HG03439 (cell line): ENCODE measurements at regions not wholly inside any gene's neighbourhood (a gene's known extent, or its start where the extent isn't known, plus 50 kb on each side); places are given as distances from the start of the nearest gene placed in this dataset.

Experiments
- ATAC-seq: cut with Tn5 transposase; IDR thresholded peaks from one replicate; pipeline ENCODE4 v1.9.1; 2021; ENCODE audit warnings: mild to moderate bottlenecking, moderate library complexity; ENCODE audit not compliant: unreplicated experiment

- no peak for ATAC-seq
Measured at GRCh38 chr7:13524076-13524475, 465.4 kb downstream of the ETV1 start.

DNA sequence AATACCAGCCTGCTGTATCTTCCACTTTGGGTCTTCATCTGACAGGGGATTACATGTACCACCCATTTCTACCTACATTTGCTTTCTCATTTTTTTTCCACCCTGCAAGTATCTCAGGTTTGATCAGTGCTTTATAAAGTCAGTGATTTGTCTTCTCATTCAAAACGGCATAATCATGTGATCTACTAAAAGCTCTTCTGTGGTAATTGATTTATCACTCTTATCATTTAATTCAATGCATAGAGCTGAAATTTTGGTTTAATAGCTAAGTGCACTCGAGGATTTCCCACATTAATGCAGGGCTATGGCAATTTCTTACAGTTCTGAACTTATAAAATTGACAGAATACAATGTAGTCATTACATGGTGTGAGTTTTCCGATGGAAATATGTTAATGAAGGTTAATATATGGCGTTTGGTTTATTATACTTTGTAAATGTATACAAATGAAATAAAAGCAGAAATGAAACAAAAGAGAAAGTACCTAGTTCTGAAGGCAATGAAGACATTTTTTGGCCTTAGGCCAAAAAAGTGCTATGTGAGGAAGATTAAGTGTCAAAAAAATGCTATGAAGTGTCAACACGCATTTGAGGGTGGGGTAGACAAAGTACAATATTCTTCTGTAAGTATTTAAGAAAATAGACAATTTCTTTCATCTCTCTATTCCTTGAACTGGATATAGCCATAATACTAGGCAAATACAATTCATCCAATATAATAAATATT lies 457.3 kb downstream of the ETV1 start:
- no peak for ATAC-seq

DNA sequence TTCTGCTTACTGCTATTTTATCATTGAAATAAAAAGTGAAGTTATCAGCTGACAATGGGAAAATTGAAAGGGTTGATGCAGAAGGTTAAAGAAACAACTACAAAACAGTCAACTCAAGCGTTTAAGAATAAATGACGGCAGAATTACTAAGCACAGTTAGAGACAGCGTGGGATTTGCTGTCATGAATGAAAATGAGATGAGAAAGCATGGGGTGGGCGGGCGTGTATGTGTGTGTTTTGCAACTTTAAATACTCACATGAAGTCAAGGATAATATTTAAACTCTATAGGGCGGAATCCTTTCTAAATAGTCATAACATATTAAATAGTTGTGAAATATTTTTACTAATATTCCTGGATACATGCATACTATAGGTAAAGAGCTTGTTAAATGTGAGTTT lies 450.8 kb downstream of the ETV1 start:
- no peak for ATAC-seq

GRCh38 chr7:13540429-13540828 lies 449.0 kb downstream of the ETV1 start:
- no peak for ATAC-seq

- no peak for ATAC-seq
Measured at GRCh38 chr7:13541326-13541725, 448.1 kb downstream of the ETV1 start.

DNA sequence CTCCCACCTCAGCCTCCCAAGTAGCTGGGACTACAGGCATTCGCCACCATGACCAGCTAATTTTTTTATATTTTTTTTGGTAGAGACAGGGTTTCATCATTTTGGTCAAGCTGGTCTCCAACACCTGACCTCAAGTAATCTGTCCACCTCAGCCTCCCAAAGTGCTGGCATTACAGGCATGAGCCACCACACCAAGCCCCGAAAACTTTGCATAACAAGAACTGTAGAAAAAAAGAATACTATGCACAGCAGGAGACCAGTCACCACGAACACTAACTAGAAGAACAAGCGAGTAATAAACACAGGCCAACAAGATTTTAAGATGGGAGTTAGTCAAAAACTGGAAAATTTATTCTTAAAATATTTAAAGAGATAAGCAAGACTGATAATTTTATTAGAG lies 447.0 kb downstream of the ETV1 start:
- no peak for ATAC-seq

DNA sequence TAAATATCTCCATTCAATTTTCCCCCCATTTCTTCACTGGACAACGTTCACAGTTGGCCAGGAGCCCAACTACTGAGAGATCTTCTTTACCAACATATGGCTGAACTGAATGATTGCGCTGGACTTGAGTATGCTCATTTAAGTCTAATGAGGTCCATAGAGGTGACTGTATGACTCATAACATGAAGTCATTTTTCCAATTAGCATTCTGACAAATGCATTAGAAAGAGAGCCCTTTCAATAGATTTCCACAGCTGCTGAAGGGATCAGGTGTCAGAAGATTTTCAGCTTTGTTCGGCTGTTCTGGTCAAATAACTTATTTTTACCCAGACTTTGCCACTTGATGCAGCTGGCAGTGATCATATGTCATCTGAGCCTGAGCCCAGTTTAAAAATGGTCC lies 438.0 kb downstream of the ETV1 start:
- no peak for ATAC-seq

DNA sequence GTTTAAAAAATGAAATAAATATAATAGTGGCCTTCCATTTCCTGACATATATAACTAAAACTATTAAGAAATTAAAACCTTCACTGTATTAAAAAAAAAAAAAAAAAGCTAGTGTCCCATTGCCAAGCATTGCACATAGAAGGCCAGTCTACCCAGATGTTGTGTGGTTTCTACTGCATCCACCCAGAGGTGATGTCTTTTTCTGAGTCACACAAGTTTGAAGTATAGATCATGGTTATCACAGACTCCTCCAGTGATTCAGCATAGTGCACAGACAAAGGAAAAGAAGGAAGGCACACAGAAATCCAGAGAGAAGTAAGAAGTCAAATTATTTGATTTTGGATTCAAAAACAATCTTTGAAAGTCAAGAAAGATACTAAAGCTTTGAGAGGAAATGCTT lies 429.0 kb downstream of the ETV1 start:
- ATAC-seq = no peak

DNA sequence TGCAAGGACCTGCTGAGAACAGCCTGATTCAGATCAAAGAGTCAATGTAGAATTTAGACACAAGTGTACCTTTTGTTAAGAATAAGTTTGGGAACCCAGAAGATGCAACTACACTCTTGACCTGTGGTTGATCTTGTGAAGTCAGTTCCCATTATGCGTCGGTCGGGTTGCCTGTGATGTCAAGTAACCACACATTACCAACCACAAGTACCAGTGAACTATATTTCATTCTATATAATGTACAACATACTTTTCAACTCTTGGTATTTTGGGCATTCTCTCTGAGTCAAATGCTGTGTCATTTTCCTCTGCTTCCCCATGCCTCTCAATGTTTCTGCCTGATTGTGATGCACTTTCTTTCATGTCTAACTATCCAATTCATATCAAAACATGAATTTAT lies 426.2 kb downstream of the ETV1 start:
- ATAC-seq = no peak

- ATAC-seq = no peak
Measured at GRCh38 chr7:13563680-13564079, 425.8 kb downstream of the ETV1 start.

DNA sequence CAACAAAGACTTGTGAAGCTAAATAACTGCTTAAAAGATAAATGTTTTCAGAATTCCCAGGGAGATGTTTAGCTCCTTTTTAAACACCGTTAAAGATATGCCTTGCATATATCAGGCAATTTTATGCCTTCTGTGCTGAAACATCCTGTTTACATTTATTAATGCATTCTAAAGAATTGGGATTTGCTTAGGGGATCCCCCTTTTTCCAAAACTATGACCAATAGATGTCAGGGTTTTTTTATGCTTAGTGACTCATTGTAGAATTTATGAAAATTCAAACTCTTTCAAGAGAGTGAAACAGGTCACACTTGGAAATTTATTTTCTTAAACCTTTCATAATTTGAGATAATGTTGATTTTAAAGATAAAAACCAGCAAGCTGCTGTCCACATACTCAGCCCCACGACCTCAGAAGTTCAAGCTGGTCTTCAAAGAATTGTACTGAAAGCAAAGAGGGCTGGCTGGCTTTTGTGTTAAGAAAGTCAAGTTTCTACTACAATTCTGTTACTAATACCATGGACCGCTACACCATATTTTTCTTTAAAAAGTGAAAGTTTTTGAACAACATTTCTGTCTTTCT lies 411.8 kb downstream of the ETV1 start:
- no peak for ATAC-seq

DNA sequence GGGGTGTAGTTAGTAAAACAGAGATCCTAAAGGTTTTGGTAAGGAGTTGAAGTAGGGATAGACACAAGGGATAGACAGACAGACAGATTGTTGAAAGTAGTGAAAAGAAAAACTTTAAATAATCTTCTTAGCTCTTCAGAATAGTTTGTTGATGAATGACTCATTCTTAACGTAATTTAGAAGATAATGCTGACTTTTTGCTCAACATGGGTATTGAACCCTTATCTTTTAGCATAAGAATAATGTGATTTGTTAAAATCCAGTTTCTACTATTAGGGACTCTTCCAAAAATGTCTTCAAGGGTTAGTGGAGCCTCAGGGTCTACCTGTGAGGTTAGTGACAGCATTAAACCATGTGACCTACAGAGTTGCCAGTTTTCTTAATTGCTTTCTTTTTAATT lies 411.2 kb downstream of the ETV1 start:
- no peak for ATAC-seq

GRCh38 chr7:13581097-13581496 lies 408.4 kb downstream of the ETV1 start:
- ATAC-seq = no peak

DNA sequence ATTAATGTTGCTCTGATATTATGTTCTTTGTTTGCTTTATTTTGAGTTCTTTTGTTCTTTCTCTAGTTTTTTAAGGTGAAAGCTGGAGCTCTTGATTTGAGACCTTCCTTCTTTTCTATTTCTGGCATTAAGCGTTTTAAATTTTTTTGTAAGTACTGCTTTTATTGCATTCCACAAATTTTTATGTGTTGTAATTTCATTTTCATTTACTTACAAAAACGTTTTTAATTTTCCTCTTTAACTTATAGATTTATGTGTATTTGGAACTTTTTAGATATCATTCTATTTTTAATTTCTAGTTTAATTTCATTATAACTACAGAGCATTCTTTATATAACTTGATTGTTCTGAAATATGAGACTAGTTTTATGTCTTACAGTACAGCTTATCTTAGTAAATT lies 395.6 kb downstream of the ETV1 start:
- ATAC-seq = no peak

- ATAC-seq = no peak
Measured at GRCh38 chr7:13602036-13602435, 387.4 kb downstream of the ETV1 start.

GRCh38 chr7:13603016-13603415 lies 386.4 kb downstream of the ETV1 start:
- ATAC-seq = no peak

- ATAC-seq = no peak
Measured at GRCh38 chr7:13603661-13604060, 385.8 kb downstream of the ETV1 start.

GRCh38 chr7:13604178-13604577 lies 385.3 kb downstream of the ETV1 start:
- no peak for ATAC-seq

- no peak for ATAC-seq
Measured at GRCh38 chr7:13610372-13610771, 379.1 kb downstream of the ETV1 start.

DNA sequence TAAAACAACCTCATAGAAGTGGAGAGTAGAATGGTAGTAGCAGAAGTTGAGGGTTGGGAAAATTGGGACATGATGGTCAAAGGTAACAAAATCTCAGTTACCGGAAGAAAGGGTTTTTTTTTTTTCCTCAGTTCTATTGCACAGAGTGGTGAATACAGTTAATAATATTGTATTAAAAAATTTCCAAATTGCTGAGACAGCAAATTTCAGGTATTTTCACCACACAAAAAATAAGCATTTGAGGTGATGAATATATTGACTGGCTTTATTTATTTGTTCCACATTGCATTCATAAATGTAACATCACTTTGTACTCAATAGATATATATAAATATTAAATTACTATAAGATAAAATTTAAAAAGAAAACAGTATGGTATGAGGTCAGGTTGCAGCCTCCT lies 373.8 kb downstream of the ETV1 start:
- ATAC-seq = no peak

- ATAC-seq = no peak
Measured at GRCh38 chr7:13627455-13627854, 362.0 kb downstream of the ETV1 start.

- no peak for ATAC-seq
Measured at GRCh38 chr7:13628239-13629001, 361.0 kb downstream of the ETV1 start.
